Lower leg skin (tissue), 4 donors: ENCODE measurements at regions not wholly inside any gene's neighbourhood (a gene's known extent, or its start where the extent isn't known, plus 50 kb on each side); places are given as distances from the start of the nearest gene placed in this dataset.

Source experiments
- DNase-seq, 2 donors: peaks; one replicate each; pipeline ENCODE4 v3.0.0-alpha.2; 2019; ENCODE audit warnings: low spot score in 2 of 2
- H3K4me3 ChIP-seq: fragments of 200-600 bp; sonication (generic); 2 replicates; pipeline ENCODE4 v1.5.1; 2017; ENCODE audit warnings: mild to moderate bottlenecking, low read depth; ENCODE audit not compliant: poor library complexity, severe bottlenecking
- POLR2A ChIP-seq, 2 donors: fragments of 450-650 bp; IDR thresholded peaks; one replicate each; pipeline ENCODE4 v1.6.1; 2016 to 2017; ENCODE audit warnings: antibody characterized with exemption in 2 of 2, mild to moderate bottlenecking in 1 of 2, moderate library complexity in 1 of 2
- WGBS, 2 donors: methylation state at CpG; one replicate each; pipeline ENCODE4 v1.1.5; 2018; 5-methylcytosine and 5-hydroxymethylcytosine counted together
- intact Hi-C: fragments of 100-400 bp; cut with DNase I; formaldehyde crosslinking; loops from one replicate; pipeline ENCODE4 v1.15.0; 2023; ENCODE audit warnings: low total_unique reads
- TF ChIP-seq, protein P1 (sequence below), 3 donors: fragments of 450-650 bp; IDR thresholded peaks; one replicate each; pipeline ENCODE4 v1.5.1; 2016; ENCODE audit warnings: antibody characterized with exemption in 3 of 3, mild to moderate bottlenecking in 3 of 3, moderate library complexity in 2 of 3

DNA sequence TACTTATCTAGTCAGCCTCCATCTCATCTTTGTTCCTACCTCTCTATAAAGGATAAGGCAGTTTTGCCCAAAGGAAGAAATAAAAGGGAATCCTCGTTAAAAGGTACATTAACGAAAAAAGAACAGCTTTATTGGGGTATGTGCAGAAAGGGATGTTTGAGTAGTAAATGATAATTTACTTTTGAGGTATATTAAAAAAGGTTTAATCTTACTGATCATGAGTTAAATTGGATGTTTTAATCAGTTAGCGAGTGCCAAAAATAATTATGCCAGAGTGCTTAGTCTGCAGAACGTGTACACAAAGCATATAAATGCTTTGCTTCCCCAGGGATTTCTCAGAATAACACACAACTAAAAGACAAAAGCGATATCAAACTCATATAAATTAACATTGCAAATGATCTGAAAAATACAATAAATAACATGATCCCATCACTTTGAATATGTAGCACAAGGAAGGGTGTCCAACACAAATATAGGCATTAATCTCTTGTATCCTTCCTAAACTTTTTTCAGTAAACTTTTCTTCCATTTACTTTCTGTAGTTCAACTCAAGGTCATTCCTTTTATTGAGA lies 865.0 kb downstream of the NR2F1-AS1 start:
- no peak for DNase-seq
- TF ChIP-seq, protein P1, sequence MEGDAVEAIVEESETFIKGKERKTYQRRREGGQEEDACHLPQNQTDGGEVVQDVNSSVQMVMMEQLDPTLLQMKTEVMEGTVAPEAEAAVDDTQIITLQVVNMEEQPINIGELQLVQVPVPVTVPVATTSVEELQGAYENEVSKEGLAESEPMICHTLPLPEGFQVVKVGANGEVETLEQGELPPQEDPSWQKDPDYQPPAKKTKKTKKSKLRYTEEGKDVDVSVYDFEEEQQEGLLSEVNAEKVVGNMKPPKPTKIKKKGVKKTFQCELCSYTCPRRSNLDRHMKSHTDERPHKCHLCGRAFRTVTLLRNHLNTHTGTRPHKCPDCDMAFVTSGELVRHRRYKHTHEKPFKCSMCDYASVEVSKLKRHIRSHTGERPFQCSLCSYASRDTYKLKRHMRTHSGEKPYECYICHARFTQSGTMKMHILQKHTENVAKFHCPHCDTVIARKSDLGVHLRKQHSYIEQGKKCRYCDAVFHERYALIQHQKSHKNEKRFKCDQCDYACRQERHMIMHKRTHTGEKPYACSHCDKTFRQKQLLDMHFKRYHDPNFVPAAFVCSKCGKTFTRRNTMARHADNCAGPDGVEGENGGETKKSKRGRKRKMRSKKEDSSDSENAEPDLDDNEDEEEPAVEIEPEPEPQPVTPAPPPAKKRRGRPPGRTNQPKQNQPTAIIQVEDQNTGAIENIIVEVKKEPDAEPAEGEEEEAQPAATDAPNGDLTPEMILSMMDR (IDR thresholded peaks at IDR 0.05) = no peak
- TF ChIP-seq POLR2A (IDR thresholded peaks at IDR 0.05) = no peak
- 56 to 59% methylated on average over 5 of the region's 5 CpGs for WGBS, 2 donors
- intact Hi-C loops = no loop called here
- H3K4me3 ChIP-seq = no peak overlapping the region

DNA sequence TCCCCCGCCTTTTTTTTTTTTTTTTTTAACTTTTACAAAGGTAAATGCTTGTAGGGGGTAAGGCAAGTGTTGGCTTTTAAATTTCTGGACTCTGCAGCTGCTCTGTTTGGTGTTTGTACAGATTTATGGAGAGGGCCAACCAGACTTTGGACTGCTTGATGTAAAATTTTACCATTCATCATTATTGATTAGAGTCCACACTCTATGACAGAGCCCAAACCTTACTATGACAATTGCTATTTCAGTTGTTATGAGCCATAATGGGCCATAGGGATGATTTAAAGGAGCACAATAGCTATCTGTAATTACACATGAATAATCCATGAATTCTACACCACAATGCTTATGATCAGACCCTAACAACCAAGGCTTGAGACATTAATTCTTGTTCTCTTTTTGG lies 867.2 kb downstream of the NR2F1-AS1 start:
- WGBS, 2 donors = 52 to 69% methylated on average over 1 of the region's 1 CpG
- TF ChIP-seq, protein P1 (IDR thresholded peaks at IDR 0.05) = no peak
- TF ChIP-seq POLR2A (IDR thresholded peaks at IDR 0.05) = no peak
- no peak overlapping the region for H3K4me3 ChIP-seq
- intact Hi-C loops = no loop called here
- no peak for DNase-seq

DNA sequence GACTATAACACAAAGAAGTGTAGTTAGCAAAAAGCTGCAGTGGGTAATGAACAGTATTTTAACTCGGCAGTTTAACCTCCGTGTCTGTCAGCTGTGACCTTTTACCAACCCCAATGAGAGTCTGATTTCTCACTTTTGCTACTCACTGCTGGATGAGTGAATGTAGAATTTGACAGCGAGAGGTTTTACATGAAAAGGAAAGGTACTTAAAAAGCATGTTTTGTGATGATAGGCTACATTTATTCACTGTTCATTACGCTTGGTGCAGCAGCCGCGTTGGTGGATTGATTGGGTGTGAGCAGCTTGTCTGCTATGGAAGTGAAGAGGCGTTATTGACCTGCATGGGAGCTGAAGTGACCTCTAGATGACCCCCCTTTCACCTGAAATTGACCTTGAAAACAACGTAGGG lies 867.7 kb downstream of the NR2F1-AS1 start:
- intact Hi-C loops = no loop called here
- H3K4me3 ChIP-seq = no peak overlapping the region
- no peak for DNase-seq
- TF ChIP-seq POLR2A (IDR thresholded peaks at IDR 0.05) = no peak
- TF ChIP-seq, protein P1 (IDR thresholded peaks at IDR 0.05) = no peak
- WGBS, 2 donors = 38 to 53% methylated on average over 8 of the region's 8 CpGs

DNA sequence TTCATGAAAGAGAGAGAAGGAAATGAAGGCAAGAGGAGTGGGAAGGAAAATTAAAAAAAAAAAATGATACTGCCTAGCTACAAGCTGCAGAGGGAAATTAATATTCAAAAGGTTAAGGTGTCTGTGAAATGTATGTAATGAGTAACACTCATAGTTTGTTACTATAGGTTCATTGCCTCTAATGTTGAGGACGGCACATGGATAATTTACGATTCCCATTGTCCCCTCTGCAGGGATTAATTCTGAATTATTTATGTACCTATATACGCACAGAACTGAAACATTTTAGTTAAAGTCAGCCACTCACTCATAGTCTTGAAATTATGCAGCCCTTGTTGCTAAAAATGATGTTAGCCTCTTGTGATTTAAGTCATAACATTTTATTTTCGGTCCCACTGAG lies 869.1 kb downstream of the NR2F1-AS1 start:
- WGBS, 2 donors = 69 to 73% methylated on average over 4 of the region's 4 CpGs
- no peak for DNase-seq
- intact Hi-C loops = no loop called here
- no peak overlapping the region for H3K4me3 ChIP-seq
- no peak for TF ChIP-seq POLR2A (IDR thresholded peaks at IDR 0.05)
- TF ChIP-seq, protein P1 (IDR thresholded peaks at IDR 0.05) = no peak

DNA sequence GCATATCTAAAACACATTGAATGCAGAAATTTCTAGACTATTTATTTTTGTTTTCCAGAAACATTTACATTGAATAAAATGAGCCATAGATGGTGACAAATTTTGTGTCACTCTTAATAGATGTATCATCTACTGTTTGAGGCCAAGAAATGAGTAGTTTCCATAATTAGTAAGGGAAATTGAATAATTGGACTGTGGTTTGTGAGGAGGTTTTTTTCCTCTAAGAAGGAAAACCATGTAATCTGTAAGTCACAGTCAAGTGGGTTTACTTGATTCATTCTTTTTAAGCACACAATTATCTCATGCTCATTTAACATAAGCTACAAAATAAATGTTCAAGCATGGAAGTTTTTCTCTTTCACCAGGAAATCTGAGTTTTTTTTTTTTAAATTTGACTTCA lies 876.4 kb downstream of the NR2F1-AS1 start:
- no peak for TF ChIP-seq POLR2A (IDR thresholded peaks at IDR 0.05)
- TF ChIP-seq, protein P1 (IDR thresholded peaks at IDR 0.05) = no peak
- intact Hi-C loops = no loop called here
- DNase-seq = no peak
- no peak overlapping the region for H3K4me3 ChIP-seq

DNA sequence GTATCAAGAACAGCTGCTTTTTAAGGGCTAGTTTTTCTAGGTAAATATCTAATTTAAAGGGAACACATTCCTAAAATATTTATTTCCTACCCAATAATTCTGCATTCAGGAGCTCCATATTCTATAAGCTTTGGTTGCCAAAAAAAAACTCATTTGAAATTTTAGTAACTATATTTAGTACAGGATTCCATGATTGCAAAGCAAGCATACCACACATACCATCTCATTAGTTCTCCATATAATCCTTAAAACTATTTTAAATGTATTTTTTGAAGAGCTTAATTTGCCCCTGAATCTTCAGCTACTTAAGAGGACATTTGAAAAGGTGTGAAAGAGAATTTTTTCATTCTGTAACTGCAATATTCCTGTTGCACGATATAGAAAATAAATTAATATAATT lies 877.0 kb downstream of the NR2F1-AS1 start:
- no peak for TF ChIP-seq POLR2A (IDR thresholded peaks at IDR 0.05)
- TF ChIP-seq, protein P1 (IDR thresholded peaks at IDR 0.05) = no peak
- WGBS, 2 donors = 63 to 72% methylated on average over 1 of the region's 1 CpG
- DNase-seq = no peak
- H3K4me3 ChIP-seq = no peak overlapping the region
- intact Hi-C loops = no loop called here
